Caco-2 (cell line): ENCODE measurements at regions not wholly inside any gene's neighbourhood (a gene's known extent, or its start where the extent isn't known, plus 50 kb on each side); places are given as distances from the start of the nearest gene placed in this dataset.
"Not testable (repeated sequence)": the region's sequence is repeated elsewhere in the genome, so short reads cannot be mapped to it uniquely, and the experiment has no call there.

ENCODE experiments used
- BruUV-seq: library from RNA; stranded (reverse); fragments of 400-500 nt; replicated peaks from 2 replicates; lab custom pipeline; 2021; lab: Mats Ljungman, UMichigan
- CTCF ChIA-PET: fragments of 300-600 bp; sonication (Branson Sonifier 250); formaldehyde crosslinking; loops from one replicate; lab custom pipeline; 2022; ENCODE audit warnings: antibody characterized with exemption; lab: Charles Lee
- POLR2A ChIA-PET: fragments of 300-600 bp; sonication (Branson Sonifier 250); formaldehyde crosslinking; loops from one replicate; lab custom pipeline; 2022; ENCODE audit warnings: antibody characterized with exemption; lab: Charles Lee
- DNase-seq, 2 experiments: peaks; one replicate each; pipeline versions ENCODE4 v3.0.0 to v3.0.0-alpha.2; 2020 to 2022
- H3K27me3 ChIP-seq: replicated peaks from 2 replicates; pipeline ENCODE4 v1.6.0; 2011; ENCODE audit warnings: low read length; ENCODE audit not compliant: control insufficient read depth, insufficient read depth
- H3K36me3 ChIP-seq: 2 replicates; pipeline ENCODE4 v1.5.1; 2011; ENCODE audit warnings: low read length; ENCODE audit not compliant: control insufficient read depth, insufficient read depth
- H3K4me1 ChIP-seq: fragments of 250-450 bp; sonication (Bioruptor Pico); 2 replicates; pipeline ENCODE4 v1.5.1; 2020; ENCODE audit warnings: mild to moderate bottlenecking
- H3K4me3 ChIP-seq: 2 replicates; pipeline ENCODE4 v1.5.1; 2011; ENCODE audit warnings: low read depth, mild to moderate bottlenecking, control low read depth, low read length
- H3K9me3 ChIP-seq: fragments of 250-450 bp; sonication (Bioruptor Pico); 2 replicates; pipeline ENCODE4 v1.5.1; 2020; ENCODE audit warnings: mild to moderate bottlenecking, moderate library complexity
- H3K27ac Mint-ChIP-seq: one replicate; pipeline ENCODE4 v1.8.0; 2022; ENCODE audit warnings: mixed read lengths; ENCODE audit not compliant: unreplicated experiment
- H3K27me3 Mint-ChIP-seq: one replicate; pipeline ENCODE4 v1.8.0; 2022; ENCODE audit warnings: mixed read lengths; ENCODE audit not compliant: insufficient read depth, unreplicated experiment
- H3K36me3 Mint-ChIP-seq: one replicate; pipeline ENCODE4 v1.8.0; 2022; ENCODE audit warnings: mild to moderate bottlenecking, mixed read lengths; ENCODE audit not compliant: insufficient read depth, unreplicated experiment
- H3K4me1 Mint-ChIP-seq: one replicate; pipeline ENCODE4 v1.8.0; 2022; ENCODE audit warnings: low read depth, mixed read lengths; ENCODE audit not compliant: unreplicated experiment
- H3K4me3 Mint-ChIP-seq: one replicate; pipeline ENCODE4 v1.8.0; 2022; ENCODE audit warnings: mild to moderate bottlenecking, moderate library complexity, mixed read lengths; ENCODE audit not compliant: unreplicated experiment
- H3K9me3 Mint-ChIP-seq: one replicate; pipeline ENCODE4 v1.8.0; 2022; ENCODE audit warnings: mixed read lengths; ENCODE audit not compliant: unreplicated experiment
- intact Hi-C: fragments of 100-400 bp; cut with micrococcal nuclease; formaldehyde crosslinking; loops from one replicate; pipeline ENCODE4 v1.10.0; 2022; ENCODE audit not compliant: unreplicated experiment
- TF ChIP-seq, protein P1 (sequence below), 2 experiments: fragments of 200-600 bp in 1 of 2; IDR thresholded peaks; 1 replicate in 1 of 2; 2 replicates in 1 of 2; pipeline versions ENCODE4 v1.5.1 to v1.8.0; 2011 to 2022; ENCODE audit warnings: antibody characterized with exemption in 1 of 2, control low read depth in 1 of 2, inconsistent platforms in 1 of 2, low read depth in 1 of 2, low read length in 1 of 2, mild to moderate bottlenecking in 1 of 2, moderate library complexity in 1 of 2; ENCODE audit not compliant: insufficient read depth in 1 of 2, severe bottlenecking in 1 of 2, unreplicated experiment in 1 of 2

- Mint-ChIP-seq H3K27ac (no peak overlapping the region), H3K27me3 (no peaks in the 10 kb centered on the region), H3K9me3 (no peaks in the 10 kb centered on the region), H3K4me3 (no peak overlapping the region), H3K4me1 (no peaks in the 10 kb centered on the region), H3K36me3 (no peaks in the 10 kb centered on the region)
- TF ChIP-seq, protein P1, sequence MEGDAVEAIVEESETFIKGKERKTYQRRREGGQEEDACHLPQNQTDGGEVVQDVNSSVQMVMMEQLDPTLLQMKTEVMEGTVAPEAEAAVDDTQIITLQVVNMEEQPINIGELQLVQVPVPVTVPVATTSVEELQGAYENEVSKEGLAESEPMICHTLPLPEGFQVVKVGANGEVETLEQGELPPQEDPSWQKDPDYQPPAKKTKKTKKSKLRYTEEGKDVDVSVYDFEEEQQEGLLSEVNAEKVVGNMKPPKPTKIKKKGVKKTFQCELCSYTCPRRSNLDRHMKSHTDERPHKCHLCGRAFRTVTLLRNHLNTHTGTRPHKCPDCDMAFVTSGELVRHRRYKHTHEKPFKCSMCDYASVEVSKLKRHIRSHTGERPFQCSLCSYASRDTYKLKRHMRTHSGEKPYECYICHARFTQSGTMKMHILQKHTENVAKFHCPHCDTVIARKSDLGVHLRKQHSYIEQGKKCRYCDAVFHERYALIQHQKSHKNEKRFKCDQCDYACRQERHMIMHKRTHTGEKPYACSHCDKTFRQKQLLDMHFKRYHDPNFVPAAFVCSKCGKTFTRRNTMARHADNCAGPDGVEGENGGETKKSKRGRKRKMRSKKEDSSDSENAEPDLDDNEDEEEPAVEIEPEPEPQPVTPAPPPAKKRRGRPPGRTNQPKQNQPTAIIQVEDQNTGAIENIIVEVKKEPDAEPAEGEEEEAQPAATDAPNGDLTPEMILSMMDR (IDR thresholded peaks at IDR 0.05; ENCODE audit: insufficient read depth in 1 of 2, low read depth in 1 of 2, low read length in 1 of 2, severe bottlenecking in 1 of 2, unreplicated experiment in 1 of 2) = no peak
- Histone ChIP-seq H3K4me3 (no peak overlapping the region), H3K9me3 (no peaks in the 10 kb centered on the region), H3K27me3 (no peaks in the 10 kb centered on the region), H3K36me3 (no peaks in the 10 kb centered on the region), H3K4me1 (no peaks in the 10 kb centered on the region)
- CTCF ChIA-PET = no interaction called here
- BruUV-seq = no TSS peak
- no peak for DNase-seq
- intact Hi-C loops = no loop called here
- POLR2A ChIA-PET = no interaction called here
These were observed 335.1 kb upstream of the CNTN6 start for GRCh38 chr3:757711-758110.

DNA sequence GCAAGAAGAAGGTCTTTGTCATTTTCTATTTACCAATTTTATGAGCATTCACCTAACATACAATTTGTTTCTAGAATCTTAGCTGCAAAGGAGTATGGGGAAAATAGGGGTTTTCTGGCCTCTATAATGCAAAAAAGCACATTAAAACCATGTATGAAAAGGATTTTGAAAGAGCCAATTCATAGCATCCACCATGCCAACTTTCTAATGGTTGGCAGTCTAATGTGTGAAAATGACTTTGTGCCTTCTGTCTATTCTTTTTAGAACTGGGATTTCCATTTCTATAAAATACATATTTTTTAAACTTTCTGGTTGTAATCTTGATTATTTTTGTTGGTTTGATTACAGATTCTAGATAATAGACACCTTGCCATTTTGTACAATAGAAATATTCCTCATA, 333.7 kb upstream of the CNTN6 start:
- TF ChIP-seq, protein P1 (IDR thresholded peaks at IDR 0.05; ENCODE audit: insufficient read depth in 1 of 2, low read depth in 1 of 2, low read length in 1 of 2, severe bottlenecking in 1 of 2, unreplicated experiment in 1 of 2) = no peak
- no peaks in the 10 kb centered on the region for H3K9me3 ChIP-seq
- BruUV-seq = no TSS peak
- Mint-ChIP-seq H3K4me3 (no peak overlapping the region), H3K27ac (no peak overlapping the region), H3K9me3 (no peaks in the 10 kb centered on the region), H3K36me3 (no peaks in the 10 kb centered on the region), H3K27me3 (no peaks in the 10 kb centered on the region), H3K4me1 (no peaks in the 10 kb centered on the region)
- POLR2A ChIA-PET = no interaction called here
- H3K4me1 ChIP-seq = no peaks in the 10 kb centered on the region
- H3K27me3 ChIP-seq = no peaks in the 10 kb centered on the region
- intact Hi-C loops = no loop called here
- DNase-seq = no peak
- H3K36me3 ChIP-seq = no peaks in the 10 kb centered on the region
- CTCF ChIA-PET = no interaction called here
- no peak overlapping the region for H3K4me3 ChIP-seq

DNA sequence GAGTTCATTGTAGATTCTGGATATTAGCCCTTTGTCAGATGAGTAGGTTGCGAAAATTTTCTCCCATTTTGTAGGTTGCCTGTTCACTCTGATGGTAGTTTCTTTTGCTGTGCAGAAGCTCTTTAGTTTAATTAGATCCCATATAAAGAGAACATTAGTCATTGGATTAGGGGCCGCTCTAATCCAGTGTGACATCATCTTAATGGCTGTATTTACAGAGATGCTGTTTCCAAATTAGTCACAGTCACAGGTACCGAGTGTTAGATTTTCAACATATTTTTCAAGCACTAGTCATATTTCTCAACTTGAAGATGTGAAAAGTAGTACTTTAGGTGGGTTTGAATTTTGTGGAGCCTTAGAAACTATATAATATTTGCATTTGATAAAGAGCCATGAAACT, 319.4 kb upstream of the CNTN6 start:
- H3K36me3 Mint-ChIP-seq, H3K9me3 Mint-ChIP-seq, H3K4me1 ChIP-seq, BruUV-seq, intact Hi-C loops, H3K27me3 ChIP-seq, H3K4me1 Mint-ChIP-seq, H3K4me3 ChIP-seq, CTCF ChIA-PET, H3K27me3 Mint-ChIP-seq, H3K4me3 Mint-ChIP-seq, H3K9me3 ChIP-seq, DNase-seq, POLR2A ChIA-PET, H3K27ac Mint-ChIP-seq, H3K36me3 ChIP-seq: not testable (repeated sequence)
